DMS53 (cell line): ENCODE measurements at regions not wholly inside any gene's neighbourhood (a gene's known extent, or its start where the extent isn't known, plus 50 kb on each side); places are given as distances from the start of the nearest gene placed in this dataset.
"Not testable (repeated sequence)": the region's sequence is repeated elsewhere in the genome, so short reads cannot be mapped to it uniquely, and the experiment has no call there.

Experiments used
- DNase-seq: peaks from one replicate; lab custom pipeline; 2025; lab: John Stamatoyannopoulos, UW

DNA sequence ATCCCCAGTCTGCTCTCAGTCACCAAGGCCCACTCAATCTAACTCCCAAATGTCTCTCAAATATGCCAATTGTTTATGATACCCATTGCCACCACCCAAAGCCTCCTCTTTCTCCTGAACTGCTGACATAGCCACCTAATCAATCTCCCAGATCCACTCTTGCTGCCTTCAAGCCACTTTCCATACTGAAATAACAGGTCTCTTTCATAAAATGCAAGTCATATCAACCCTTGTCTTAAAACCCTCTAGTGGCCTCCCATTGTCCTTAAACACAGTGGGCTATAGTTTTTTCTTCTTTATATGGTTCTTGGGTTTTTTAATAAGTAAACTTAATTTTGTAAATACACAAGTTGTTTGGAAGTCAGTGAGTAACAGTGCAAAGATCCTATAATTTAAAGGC, 155.2 kb upstream of the ZC3H12C start:
- DNase-seq: no peak

DNA sequence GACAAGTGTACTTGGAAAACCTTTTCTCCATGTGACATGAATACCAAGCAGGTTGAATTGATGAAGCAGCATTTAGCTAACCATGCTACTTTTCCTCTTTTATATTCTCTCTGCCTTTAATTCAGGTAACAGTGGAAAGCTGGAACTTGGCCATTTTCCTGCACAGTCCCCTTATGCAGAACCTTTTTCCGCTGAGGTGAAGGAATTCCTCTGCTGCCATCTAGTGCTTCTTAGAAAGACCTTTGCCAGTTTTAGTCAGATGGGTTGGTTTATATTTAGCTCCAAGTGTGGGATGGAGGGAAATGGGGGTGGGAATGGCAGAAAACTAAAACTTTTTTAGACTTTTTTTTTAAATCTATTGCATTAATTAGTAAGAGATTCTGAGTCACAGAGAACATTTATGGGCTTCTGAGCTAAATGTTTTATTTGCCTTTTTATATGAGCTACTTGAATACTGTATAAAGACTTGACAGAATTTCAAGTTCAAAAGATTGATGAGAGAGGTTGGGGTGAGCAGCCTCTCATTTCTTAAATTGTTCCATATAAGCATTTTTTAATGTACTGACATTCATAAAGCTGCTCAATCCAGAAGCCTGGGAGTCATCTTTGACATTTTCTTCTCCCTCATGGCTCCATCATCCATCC, 153.9 kb upstream of the ZC3H12C start:
- DNase-seq: peak; percentile 91

DNA sequence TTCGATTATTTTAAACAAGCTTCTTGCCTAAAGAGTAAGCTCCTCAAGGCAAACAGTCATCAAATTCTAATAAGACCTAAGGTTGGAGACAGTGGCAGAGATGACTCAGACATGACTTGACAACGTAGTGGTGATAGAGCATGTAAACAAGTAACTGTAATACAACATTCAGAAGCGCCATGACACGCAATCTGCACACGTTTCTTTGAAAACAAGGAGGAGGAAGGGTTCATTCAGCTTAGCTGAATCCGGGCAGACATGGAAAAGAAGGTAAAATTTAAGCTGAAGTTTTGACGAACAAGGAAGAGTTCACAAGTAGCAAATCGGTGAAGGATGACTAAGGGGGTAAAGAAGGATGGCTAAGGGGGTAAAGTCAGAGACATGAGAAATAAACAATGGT, 152.4 kb upstream of the ZC3H12C start:
- peak; percentile 43 for DNase-seq

DNA sequence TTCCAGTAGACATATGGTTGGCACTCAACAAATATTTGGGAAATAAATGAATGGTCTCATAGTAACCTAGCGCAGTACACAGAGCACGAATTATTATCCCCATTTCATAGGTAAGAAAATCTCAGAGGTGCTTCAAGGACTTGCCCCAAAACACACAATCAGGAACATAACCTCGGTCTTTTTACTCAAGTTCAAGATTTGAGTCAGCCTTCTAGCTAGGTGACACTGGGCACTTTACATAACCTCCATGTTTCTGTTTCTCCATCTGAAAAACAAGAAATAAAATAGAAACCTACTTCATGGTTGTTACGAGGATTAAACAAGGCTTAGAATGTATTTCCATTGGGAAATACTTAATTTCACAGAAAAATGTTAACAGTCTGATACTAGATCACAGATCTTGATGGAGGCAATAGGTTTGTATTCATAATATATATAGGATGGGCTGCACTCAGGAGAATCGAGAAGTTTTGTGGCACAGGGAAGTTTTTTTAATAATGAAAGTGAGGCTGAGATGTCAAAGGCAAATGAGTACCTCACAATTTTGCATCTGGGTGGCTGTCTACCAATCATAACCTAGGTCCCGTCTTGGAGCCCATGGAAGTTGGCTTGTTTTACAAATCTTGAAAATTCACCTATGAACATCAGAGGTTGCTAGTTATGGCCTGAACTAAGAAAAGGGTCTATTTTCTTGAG, 147.4 kb upstream of the ZC3H12C start:
- no peak for DNase-seq

DNA sequence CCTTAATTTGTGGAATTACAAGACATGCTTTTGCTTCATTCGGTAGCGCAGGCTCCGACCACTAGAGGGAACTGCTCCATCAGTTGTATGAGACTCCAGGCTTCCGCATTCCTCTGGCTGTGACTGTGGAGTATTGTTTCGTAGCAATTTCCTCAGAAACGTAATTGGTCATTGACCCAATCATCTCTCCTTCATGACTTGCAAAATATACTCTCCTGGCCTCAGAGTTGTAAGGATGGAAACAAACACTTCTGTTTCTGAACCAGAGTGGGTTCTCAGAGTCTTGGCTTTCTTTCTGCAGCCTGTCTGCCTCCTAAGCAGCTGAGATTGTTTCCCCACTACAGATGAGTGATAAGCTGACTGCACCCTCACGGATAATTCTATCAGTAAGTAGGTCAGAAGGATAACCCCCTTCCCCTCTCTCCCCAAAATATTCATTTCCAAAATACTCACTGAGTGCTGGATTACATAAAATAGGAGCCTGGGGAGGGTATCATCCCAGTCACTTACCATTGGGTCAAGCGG, 146.8 kb upstream of the ZC3H12C start:
- peak; percentile 89 for DNase-seq

DNA sequence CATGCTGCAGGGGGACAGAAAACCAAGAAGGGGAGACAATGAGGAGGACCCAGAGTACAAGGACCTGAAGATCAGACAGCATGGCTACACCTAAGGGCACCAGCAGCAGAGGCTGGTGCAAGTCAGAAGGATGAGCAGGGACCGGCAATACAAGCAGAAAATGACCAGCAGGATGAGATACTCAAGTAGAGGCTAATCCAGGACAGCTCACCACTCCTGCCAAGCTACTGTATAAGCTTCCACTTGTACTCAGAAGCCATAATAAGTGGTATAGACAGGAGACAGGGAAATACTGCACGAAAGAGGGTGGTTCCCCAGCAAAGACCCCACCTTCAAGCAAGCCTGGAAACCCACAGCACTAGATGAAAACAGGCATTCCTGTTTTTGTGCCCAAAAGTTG, 138.7 kb upstream of the ZC3H12C start:
- no peak for DNase-seq

DNA sequence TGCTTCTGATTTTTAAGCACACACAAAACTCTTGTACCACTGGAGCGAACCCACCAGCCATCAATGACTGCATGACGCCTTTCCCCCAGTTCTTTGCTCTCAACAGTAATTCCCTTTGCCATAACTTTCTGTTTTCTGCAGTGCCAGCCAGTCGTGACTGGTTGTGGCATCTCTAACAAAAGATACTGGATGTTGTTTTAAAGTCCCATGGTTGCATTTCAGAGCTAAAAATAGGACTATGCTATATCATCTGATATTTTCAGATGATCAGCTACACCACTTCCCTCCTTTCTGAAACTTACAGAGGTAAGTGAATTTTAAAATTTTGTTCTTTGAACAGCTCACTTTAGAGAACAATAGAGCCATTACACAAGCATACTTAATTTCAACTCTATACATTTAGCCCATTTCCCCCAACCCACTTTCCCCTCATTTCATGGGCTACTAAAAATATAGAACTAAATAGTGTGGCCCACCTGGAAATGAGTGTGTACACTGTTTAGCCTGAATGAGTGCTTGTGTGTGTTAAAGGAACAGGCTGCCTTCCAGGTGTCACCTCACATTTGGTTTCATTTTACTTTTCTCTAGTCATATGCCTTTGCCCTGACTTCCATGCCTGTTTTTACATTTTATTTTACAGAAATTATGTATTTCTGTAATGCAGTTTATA, 136.9 kb upstream of the ZC3H12C start:
- peak; percentile 24 for DNase-seq

DNA sequence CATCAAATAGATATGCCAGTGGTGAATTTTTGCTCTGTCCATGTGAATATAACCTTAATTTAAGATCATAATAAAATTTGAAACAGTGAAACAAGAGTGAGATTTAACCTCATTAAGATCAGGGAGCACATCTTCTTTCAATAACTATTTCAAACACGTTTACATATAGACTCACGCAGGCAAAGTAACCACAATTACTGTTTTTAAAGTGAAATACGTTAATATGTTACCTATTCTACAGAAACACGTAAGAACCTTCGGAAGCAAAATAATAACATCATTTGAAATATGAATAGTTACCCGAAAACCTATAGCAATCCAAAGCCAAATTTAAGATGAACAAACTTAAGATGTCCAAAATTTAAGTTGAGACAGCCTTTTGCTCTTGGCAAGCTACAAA, 136.2 kb upstream of the ZC3H12C start:
- no peak for DNase-seq

DNA sequence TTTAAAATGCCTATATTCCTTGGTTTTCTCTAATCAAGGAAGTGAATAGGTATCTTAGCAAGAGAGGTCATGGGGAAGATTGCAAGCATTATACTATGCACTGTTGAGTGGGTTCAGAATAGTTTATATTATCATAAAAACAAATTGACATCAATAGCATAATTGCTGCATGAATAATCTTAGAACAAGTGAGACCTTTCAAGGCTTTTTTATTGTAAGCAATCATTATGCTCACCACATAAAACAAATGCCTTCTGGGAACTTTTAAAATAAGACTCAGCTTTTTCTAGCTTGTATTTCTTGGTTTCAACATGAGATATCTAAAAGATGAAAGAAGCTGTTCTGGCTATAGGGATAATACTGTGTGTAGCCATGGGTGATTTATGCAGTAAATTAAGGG, 135.6 kb upstream of the ZC3H12C start:
- no peak for DNase-seq

DNA sequence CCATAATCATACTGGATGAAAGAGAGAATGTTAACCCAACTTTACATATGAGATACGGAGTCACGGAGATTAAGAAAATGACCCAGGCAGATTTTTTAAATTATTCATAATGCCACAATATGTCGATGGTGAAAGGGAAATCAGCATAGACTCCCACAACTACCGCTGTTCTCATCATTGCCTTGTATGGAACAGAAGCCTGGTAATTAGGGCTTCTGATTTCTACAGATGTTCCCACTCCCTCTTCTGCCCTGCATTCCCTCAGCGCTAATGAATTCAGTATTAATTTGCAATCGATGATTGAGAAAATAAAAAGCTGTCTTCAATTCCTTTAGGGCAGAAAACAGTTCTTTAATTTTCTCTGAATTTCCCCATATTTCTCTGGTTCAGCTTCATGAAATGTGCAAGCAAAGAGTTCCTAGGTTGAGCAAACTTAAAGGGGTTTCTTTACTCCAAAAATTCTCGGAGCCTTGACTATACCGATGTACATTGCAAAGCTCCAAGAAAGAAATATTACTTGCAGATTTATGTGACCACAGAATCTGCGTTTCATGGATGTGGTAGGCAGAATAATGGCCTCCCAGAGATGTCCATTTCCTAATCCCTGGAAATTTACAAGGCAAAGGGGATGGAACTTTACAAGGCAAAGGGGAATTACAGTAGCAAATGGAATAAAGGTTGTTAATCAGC, 134.9 kb upstream of the ZC3H12C start:
- no peak for DNase-seq

DNA sequence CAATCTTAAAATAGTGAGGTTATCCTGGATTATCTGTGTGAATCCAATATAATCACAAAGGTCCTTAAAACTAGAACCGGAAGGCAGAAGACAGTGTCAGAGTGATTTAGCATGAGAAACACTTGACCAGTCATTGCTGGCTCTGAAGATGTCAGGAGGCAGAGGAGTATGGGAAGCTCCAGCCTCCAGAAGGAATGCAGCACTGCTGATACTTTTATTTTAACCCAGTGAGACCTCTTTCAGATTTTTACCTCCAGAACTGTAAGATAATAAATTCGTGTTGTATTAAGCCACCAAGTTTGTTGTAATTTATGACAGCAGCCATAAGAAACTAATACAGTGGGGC, 134.4 kb upstream of the ZC3H12C start:
- DNase-seq: no peak

DNA sequence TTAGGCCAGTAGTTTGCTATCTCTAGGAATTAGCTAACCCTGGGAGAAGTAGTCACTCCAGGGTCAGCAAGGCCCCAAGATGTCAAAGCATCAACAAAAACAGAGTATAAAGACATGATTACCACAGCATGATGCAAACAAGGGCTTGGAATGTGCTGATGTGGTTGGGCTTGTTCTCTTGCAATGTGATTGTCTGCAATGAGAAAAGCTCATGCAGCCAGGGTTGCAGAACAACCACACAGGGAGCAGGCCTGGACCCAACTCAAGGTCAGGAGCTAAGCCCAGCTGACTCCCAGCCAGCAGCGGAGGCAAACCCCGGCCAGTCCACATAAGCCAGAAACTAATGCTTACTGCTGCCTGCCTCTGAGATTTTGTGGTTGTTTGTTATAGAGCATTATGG, 132.4 kb upstream of the ZC3H12C start:
- DNase-seq: no peak

DNA sequence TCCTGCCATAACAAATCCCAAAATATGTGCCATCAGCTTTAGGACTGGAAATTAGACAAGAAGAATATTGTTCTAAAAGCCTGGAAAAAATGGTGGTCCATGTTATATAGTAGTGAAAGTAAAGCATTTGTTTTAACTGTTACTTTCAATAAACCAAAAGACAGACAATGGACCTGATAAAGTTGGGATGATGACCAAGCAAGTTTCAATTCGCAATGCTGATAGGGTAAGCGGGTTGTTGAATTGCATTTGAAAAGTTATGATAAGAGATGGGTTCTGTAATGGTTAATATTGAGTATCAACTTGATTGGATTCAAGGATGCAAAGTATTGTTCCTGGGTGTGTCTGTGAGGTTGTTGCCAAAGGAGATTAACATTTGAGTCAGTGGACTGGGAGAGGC, 131.9 kb upstream of the ZC3H12C start:
- DNase-seq: no peak

DNA sequence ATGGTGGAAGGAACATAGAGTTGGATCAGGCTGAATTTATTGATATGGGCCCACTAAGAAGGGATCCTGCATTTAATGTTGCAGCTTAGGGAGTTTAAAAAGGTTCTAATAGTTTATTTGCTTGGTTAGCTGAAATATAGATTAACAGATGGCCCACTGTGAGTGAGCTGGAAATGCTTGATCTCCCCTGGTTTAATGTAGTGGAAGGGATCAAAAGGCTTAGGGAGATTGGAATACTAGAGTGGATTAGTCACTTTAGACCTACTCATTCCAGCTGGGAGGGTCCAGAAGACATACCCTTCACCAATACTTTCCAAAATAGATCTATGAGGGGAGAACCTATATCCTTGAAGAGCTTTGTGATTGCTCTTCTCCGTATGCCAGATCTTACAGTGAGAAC, 130.1 kb upstream of the ZC3H12C start:
- no peak for DNase-seq

DNA sequence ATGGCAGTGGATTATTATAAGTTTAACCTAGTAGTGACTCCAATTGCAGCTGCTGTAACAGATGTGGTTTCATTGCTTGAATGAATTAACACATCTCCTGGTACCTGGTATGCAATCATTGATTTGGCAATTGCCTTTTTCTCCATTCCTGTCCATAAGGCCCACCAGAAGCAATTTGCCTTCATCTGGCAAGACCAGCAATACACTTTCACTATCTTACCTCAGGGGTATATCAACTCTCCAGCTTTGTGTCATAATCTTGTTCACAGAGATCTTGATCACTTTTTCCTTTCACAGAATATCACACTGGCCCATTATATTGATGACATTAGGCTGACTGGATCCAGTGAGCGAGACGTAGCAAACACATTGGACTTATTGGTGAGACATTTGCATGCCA, 128.7 kb upstream of the ZC3H12C start:
- no peak for DNase-seq

DNA sequence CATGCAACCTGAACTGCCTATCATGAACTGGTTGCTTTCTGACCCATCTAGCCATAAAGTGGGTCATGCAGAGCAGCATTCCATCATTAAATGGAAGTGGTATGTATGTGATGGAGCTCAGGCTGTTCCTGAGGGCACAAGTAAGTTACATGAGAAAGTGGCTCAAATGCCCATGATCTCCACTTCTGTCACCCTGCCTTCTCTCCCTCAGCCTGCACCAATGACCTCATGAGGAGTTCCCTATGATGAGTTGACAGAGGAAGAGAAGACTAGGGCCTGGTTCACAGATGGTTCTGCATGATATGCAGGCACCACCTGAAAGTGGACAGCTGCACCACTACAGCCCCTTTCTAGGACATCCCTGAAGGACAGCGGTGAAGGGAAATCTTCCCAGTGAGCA, 127.7 kb upstream of the ZC3H12C start:
- DNase-seq: not testable (repeated sequence)

DNA sequence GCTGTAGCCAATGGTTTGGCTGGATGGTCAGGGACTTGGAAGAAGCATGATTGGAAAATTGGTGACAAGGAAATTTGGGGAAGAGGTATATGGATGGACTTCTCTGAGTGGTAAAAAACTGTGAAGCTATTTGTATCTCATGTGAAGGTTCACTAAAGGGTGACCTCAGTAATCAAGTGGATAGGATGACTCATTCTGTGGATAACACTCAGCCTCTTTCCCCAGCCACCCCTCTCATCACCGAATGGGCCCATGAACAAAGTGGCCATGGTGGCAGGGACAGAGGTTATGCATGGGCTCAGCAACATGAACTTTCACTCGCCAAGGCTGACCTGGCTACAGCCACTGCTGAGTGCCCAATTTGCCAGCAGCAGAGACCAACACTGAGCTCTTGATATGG, 127.3 kb upstream of the ZC3H12C start:
- peak; percentile 61 for DNase-seq

DNA sequence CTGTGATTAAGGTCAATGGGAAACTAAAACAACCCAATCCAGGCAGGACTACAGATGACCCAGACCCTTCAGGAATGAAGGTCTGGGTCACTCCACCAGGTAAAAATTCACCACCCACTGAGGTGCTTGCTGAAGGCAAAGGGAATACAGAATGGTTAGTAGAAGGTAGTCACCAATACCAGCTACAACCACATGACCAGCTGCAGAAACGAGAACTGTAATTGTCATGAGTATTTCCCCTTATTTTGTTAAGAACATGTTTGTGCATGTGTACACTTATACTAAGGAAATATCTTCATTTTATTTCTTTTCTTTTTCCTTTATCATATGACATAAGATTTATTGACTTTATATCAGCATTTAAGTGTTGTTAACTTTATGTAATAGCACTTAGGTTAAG, 126.1 kb upstream of the ZC3H12C start:
- DNase-seq: not testable (repeated sequence)

DNA sequence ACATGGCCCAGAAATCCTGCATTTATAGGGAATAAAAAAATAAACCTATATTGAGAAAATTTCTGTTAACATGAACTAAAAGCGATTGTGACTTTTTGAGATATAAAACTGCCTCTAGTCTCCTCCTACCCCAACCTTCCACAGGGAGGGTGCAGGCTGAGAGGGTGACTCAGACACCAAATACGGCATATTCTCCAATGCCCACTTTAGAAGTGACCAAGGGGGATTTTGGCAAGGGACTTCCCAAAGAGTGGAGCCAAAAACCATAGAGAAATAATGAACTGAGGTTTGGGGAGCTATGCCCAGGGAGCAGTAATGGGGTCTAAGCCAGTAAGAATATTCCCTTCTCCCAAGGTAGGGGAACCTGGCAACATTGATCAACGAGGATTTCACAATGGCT, 124.9 kb upstream of the ZC3H12C start:
- DNase-seq: no peak

DNA sequence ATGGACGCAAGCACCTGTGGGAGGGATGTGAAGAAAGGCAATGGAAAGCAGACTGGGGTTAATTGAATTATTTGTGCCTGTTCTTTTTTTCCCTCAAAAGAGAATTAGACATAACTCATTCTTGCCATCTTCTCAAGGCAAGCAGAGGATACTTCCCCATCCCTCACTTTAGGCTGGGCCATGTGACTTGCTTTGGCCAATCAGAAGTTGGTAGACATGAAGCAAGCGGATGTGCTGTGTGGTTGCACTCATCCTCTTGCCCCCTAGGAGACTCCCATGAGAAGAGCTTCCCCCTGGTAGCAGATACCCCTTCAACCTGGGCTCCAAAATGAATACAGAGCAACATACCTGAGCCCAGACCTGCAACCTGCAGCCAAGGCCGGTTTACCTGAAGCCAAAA, 124.4 kb upstream of the ZC3H12C start:
- DNase-seq: no peak

DNA sequence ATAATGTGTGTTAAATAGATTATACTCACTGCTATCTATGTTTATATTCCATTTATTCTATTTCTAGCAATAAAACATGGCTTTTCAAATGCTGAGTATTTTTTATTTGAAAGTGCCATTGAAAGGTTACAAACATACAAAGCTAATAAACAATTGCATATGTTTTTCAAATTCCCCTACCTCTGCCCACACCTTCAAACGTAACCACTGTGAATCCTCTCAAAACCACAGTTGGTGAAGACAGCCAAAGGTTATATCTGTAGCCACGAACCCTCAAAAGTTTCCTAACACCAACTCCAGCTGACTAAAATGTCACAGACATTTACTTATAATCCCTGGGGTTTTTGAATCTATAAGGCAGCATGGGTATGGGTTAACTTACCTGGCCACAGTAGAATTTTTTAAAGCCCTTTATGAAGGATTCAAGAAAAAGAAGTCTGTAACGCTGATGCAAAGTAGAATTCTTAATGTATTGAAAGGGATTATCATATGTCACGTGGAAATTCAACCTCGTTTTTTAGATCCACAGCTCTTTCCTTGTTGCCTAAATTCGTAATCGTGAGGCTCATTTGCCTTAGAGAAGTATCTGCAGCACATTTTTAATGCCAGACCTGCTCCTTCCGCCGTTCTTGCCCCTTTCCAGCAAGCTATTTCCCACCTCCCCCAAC, 122.5 kb upstream of the ZC3H12C start:
- DNase-seq: no peak

DNA sequence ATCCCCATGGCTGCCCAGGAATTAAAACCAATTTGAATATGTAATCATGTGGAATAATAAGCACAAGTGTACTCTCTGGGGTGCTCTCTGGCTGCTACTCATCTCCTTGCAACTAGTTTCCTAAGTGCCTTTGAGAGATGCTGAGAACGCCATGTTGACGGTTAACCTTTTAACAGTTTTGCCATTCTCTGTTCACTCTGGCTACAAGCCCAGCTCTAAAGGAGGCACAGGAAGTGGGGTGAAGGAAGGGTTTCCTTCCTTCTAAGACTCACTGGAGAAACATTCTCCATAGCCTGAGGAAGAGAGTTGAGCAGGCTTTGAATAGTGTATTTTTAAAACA, 122.0 kb upstream of the ZC3H12C start:
- DNase-seq: no peak
